IMR-90 (cell line): ENCODE measurements at regions not wholly inside any gene's neighbourhood (a gene's known extent, or its start where the extent isn't known, plus 50 kb on each side); places are given as distances from the start of the nearest gene placed in this dataset.

Experiments used
- ATAC-seq: fragments of 200-7000 bp; cut with Tn5 transposase; 2 replicates; pipeline ENCODE4 v1.9.1; 2020; ENCODE audit warnings: low read depth, mild to moderate bottlenecking, moderate library complexity
- BruUV-seq: library from RNA; stranded (reverse); fragments of 400-500 nt; replicated peaks from 2 replicates; lab custom pipeline; 2021; lab: Mats Ljungman, UMichigan
- CTCF ChIA-PET: fragments of 300-600 bp; formaldehyde crosslinking; extraction: SDS; loops from one replicate; lab custom pipeline; 2021; ENCODE audit warnings: antibody characterized with exemption; lab: Yijun Ruan, JAX
- POLR2A ChIA-PET: fragments of 300-600 bp; sonication (Branson Sonifier 250); formaldehyde crosslinking; loops from one replicate; lab custom pipeline; 2022; ENCODE audit warnings: antibody characterized with exemption; ENCODE audit not compliant: unreplicated experiment; lab: Charles Lee
- DNase-seq: peaks from one replicate; pipeline ENCODE4 v3.0.0; 2013
- H2AFZ ChIP-seq: replicated peaks from 2 replicates; pipeline ENCODE3; 2013; ENCODE audit warnings: low read length, mild to moderate bottlenecking; ENCODE audit not compliant: poor library complexity
- H2AK5ac ChIP-seq: 2 replicates; pipeline ENCODE4 v1.6.1; 2013; ENCODE audit warnings: low read depth, low read length, inconsistent platforms
- H2AK9ac ChIP-seq: replicated peaks from 2 replicates; pipeline ENCODE3; 2013; ENCODE audit warnings: mild to moderate bottlenecking, low read depth, low read length, moderate library complexity; ENCODE audit not compliant: poor library complexity
- H2BK120ac ChIP-seq: 2 replicates; pipeline ENCODE4 v1.6.1; 2013; ENCODE audit warnings: low read depth, low read length, inconsistent platforms
- H2BK15ac ChIP-seq: 3 replicates; pipeline ENCODE4 v1.6.1; 2013; ENCODE audit warnings: low read depth, low read length, inconsistent platforms
- H2BK20ac ChIP-seq: 2 replicates; pipeline ENCODE4 v1.6.1; 2013; ENCODE audit warnings: low read depth, mild to moderate bottlenecking, inconsistent platforms, low read length, moderate library complexity
- H2BK5ac ChIP-seq: 2 replicates; pipeline ENCODE4 v1.6.1; 2013; ENCODE audit warnings: mild to moderate bottlenecking, low read depth, low read length, inconsistent platforms; ENCODE audit not compliant: poor library complexity, severe bottlenecking
- H3K14ac ChIP-seq: replicated peaks from 2 replicates; pipeline ENCODE4 v1.6.1; 2013; ENCODE audit warnings: low read depth, low read length, inconsistent platforms
- H3K18ac ChIP-seq: 2 replicates; pipeline ENCODE4 v1.6.1; 2013; ENCODE audit warnings: low read depth, low read length, control low read depth
- H3K23ac ChIP-seq: 2 replicates; pipeline ENCODE4 v1.6.1; 2013; ENCODE audit warnings: low read depth, low read length, inconsistent platforms
- H3K27ac ChIP-seq: 2 replicates; pipeline ENCODE4 v1.5.1; 2013; ENCODE audit warnings: mild to moderate bottlenecking, control low read depth, low read length; ENCODE audit not compliant: insufficient read depth
- H3K27me3 ChIP-seq: 2 replicates; pipeline ENCODE4 v1.6.1; 2013; ENCODE audit warnings: low read length; ENCODE audit not compliant: control insufficient read depth, insufficient read depth
- H3K36me3 ChIP-seq: 2 replicates; pipeline ENCODE4 v1.6.1; 2013; ENCODE audit warnings: low read length, mixed read lengths; ENCODE audit not compliant: control insufficient read depth, insufficient read depth
- H3K4ac ChIP-seq: 2 replicates; pipeline ENCODE4 v1.6.1; 2013; ENCODE audit warnings: low read depth, low read length, inconsistent platforms
- H3K4me1 ChIP-seq: 2 replicates; pipeline ENCODE4 v1.6.1; 2013; ENCODE audit warnings: low read length, mixed read lengths; ENCODE audit not compliant: control insufficient read depth, insufficient read depth
- H3K4me2 ChIP-seq: 2 replicates; pipeline ENCODE4 v1.6.1; 2013; ENCODE audit warnings: low read depth, mild to moderate bottlenecking, control low read depth, low read length, moderate library complexity
- H3K4me3 ChIP-seq: 2 replicates; pipeline ENCODE4 v1.5.1; 2013; ENCODE audit warnings: low read depth, mild to moderate bottlenecking, control low read depth, low read length, moderate library complexity; ENCODE audit not compliant: insufficient read depth
- H3K56ac ChIP-seq: 2 replicates; pipeline ENCODE4 v1.6.1; 2013; ENCODE audit warnings: low read length, inconsistent platforms; ENCODE audit not compliant: insufficient read depth; ENCODE audit errors: extremely low read depth
- H3K79me1 ChIP-seq, 2 experiments: 2 replicates each; pipeline ENCODE4 v1.6.1; 2013; ENCODE audit warnings: low read length in 2 of 2, inconsistent platforms in 1 of 2, low read depth in 1 of 2
- H3K9ac ChIP-seq: 2 replicates; pipeline ENCODE4 v1.6.1; 2013; ENCODE audit warnings: low read depth, low read length, control low read depth
- H3K9me1 ChIP-seq: 2 replicates; pipeline ENCODE4 v1.6.1; 2013; ENCODE audit warnings: low read length, inconsistent platforms; ENCODE audit not compliant: insufficient read depth
- H3K9me3 ChIP-seq: 2 replicates; pipeline ENCODE4 v1.6.1; 2013; ENCODE audit warnings: low read length; ENCODE audit not compliant: control insufficient read depth, insufficient read depth
- H4K20me1 ChIP-seq: 2 replicates; pipeline ENCODE4 v1.6.1; 2013; ENCODE audit warnings: low read length, inconsistent platforms; ENCODE audit not compliant: insufficient read depth
- H4K5ac ChIP-seq: 2 replicates; pipeline ENCODE4 v1.6.1; 2013; ENCODE audit warnings: mild to moderate bottlenecking, low read depth, low read length, control low read depth
- H4K8ac ChIP-seq, 2 experiments: 2 replicates each; pipeline ENCODE4 v1.6.1; 2013; ENCODE audit warnings: low read depth in 2 of 2, low read length in 2 of 2, control low read depth in 1 of 2, inconsistent platforms in 1 of 2
- H4K91ac ChIP-seq: 2 replicates; pipeline ENCODE4 v1.6.1; 2013; ENCODE audit warnings: low read depth, low read length, inconsistent platforms; ENCODE audit not compliant: insufficient read depth
- CEBPB ChIP-seq: IDR thresholded peaks from 2 replicates; pipeline ENCODE4 v1.6.1; 2012; ENCODE audit warnings: low read depth, low read length, improper control_type of control experiment
- CHD1 ChIP-seq: IDR thresholded peaks from 2 replicates; pipeline ENCODE4 v1.6.1; 2012; ENCODE audit warnings: low read depth, low read length, improper control_type of control experiment
- FOS ChIP-seq: fragments of 150-350 bp; IDR thresholded peaks from 2 replicates; pipeline ENCODE4 v1.6.1; 2016; ENCODE audit warnings: low read depth, low read length
- WGBS, 2 experiments: methylation state at CpG; one replicate each; pipeline versions ENCODE4 v1.1.5 to v1.1.7; 2013; ENCODE audit warnings: missing lambda C conversion rate in 2 of 2; ENCODE audit not compliant: insufficient read length in 1 of 2; ENCODE audit errors: extremely low coverage in 2 of 2; 5-methylcytosine and 5-hydroxymethylcytosine counted together
- dilution Hi-C: fragments of 300-500 bp; cut with HindIII; formaldehyde crosslinking; loops from one replicate; pipeline ENCODE4 v1.14.3; 2018; ENCODE audit warnings: low sequenced_read_pairs; ENCODE audit not compliant: unreplicated experiment
- in situ Hi-C: fragments of 300-500 bp; cut with MboI; formaldehyde crosslinking; loops from 3 replicates; pipeline ENCODE4 v1.14.3; 2019; ENCODE audit warnings: low sequenced_read_pairs, inconsistent platforms, mixed read lengths
- intact Hi-C: fragments of 100-400 bp; cut with micrococcal nuclease; formaldehyde crosslinking; loops from 2 replicates; pipeline ENCODE4 v1.10.0; 2022
- TF ChIP-seq, protein P1 (sequence below): conservative IDR thresholded peaks from 2 replicates; pipeline ENCODE4 v1.5.1; 2012; ENCODE audit warnings: mild to moderate bottlenecking, low read depth, low read length, improper control_type of control experiment
- TF ChIP-seq, protein P2 (sequence below): fragments of 150-350 bp; IDR thresholded peaks from 2 replicates; pipeline ENCODE4 v1.6.1; 2016; ENCODE audit warnings: low read depth, mild to moderate bottlenecking, low read length, moderate library complexity, borderline replicate concordance

DNA sequence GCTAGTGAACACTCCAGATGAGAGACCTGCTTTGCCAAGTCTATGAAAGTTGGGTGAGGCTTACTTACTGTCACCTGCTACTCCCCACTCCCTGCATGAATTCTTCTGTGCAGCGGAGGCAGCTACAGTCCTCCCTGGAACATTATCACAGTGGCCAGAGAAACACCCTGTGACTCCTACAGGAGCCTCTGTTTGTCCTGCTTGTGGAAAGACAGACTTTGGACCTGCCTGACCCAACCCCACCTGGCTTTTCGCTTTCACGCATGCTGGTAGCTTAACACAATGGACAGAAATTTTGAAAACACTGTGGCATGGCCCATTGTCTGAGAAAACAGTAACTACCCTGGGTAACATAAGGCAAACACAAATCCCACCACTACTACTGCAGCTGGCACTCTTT lies 1565.5 kb upstream of the CADM2 start:
- Histone ChIP-seq H2AFZ (no peak overlapping the region), H3K4me2 (no peak overlapping the region), H3K9ac (no peak overlapping the region), H2AK9ac (no peak overlapping the region), H3K23ac (no peak overlapping the region), H2AK5ac (no peak overlapping the region), H3K14ac (no peak overlapping the region), H4K5ac (no peak overlapping the region), H2BK15ac (no peak overlapping the region), H3K18ac (no peak overlapping the region), H4K20me1 (no peaks in the 10 kb centered on the region), H3K4ac (no peak overlapping the region), H3K9me3 (peaks cover 12% of the 10 kb centered on the region; the same call in 1 of the 2 replicates), H3K4me1 (no peaks in the 10 kb centered on the region), H4K8ac (no peak overlapping the region), H3K27me3 (no peaks in the 10 kb centered on the region), H2BK5ac (no peak overlapping the region), H3K27ac (no peak overlapping the region), H3K9me1 (no peaks in the 10 kb centered on the region), H3K36me3 (no peaks in the 10 kb centered on the region), H2BK20ac (no peak overlapping the region), H3K4me3 (no peak overlapping the region), H3K79me1 (no peaks in the 10 kb centered on the region), H2BK120ac (no peak overlapping the region), H4K91ac (no peak overlapping the region), H3K56ac (no peak overlapping the region)
- CTCF ChIA-PET: no interaction called here
- POLR2A ChIA-PET: no interaction called here
- TF ChIP-seq CEBPB (no peak), FOS (no peak), CHD1 (no peak)
- TF ChIP-seq, protein P1, sequence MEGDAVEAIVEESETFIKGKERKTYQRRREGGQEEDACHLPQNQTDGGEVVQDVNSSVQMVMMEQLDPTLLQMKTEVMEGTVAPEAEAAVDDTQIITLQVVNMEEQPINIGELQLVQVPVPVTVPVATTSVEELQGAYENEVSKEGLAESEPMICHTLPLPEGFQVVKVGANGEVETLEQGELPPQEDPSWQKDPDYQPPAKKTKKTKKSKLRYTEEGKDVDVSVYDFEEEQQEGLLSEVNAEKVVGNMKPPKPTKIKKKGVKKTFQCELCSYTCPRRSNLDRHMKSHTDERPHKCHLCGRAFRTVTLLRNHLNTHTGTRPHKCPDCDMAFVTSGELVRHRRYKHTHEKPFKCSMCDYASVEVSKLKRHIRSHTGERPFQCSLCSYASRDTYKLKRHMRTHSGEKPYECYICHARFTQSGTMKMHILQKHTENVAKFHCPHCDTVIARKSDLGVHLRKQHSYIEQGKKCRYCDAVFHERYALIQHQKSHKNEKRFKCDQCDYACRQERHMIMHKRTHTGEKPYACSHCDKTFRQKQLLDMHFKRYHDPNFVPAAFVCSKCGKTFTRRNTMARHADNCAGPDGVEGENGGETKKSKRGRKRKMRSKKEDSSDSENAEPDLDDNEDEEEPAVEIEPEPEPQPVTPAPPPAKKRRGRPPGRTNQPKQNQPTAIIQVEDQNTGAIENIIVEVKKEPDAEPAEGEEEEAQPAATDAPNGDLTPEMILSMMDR: no peak
- TF ChIP-seq, protein P2, sequence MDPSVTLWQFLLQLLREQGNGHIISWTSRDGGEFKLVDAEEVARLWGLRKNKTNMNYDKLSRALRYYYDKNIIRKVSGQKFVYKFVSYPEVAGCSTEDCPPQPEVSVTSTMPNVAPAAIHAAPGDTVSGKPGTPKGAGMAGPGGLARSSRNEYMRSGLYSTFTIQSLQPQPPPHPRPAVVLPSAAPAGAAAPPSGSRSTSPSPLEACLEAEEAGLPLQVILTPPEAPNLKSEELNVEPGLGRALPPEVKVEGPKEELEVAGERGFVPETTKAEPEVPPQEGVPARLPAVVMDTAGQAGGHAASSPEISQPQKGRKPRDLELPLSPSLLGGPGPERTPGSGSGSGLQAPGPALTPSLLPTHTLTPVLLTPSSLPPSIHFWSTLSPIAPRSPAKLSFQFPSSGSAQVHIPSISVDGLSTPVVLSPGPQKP: no peak
- dilution Hi-C loops: no loop called here
- intact Hi-C loops: no loop called here
- BruUV-seq: no TSS peak
- no CpG with 5 or more reads among the region's 3 CpGs for WGBS, 2 experiments
- in situ Hi-C loops: no loop called here
- ATAC-seq (no peak), DNase-seq (no peak)
